ENCODE measurements at regions not wholly inside any gene's neighbourhood (a gene's known extent, or its start where the extent isn't known, plus 50 kb on each side); places are given as distances from the start of the nearest gene placed in this dataset.

- no peak for DNase-seq (ENCODE audit: low read depth)
- H3K4me3 ChIP-seq (ENCODE audit: low read depth, low read length): no peak overlapping the region
- no peak for TF ChIP-seq CTCF (IDR thresholded peaks at IDR 0.05; ENCODE audit: insufficient read depth, low read depth, low read length)
Measured at GRCh38 chr15:31497838-31498237, 171.2 kb downstream of the KLF13 start.

GRCh38 chr15:31498329-31498728, 171.7 kb downstream of the KLF13 start:
- H3K4me3 ChIP-seq (ENCODE audit: low read depth, low read length): no peak overlapping the region
- DNase-seq (ENCODE audit: low read depth): no peak
- no peak for TF ChIP-seq CTCF (IDR thresholded peaks at IDR 0.05; ENCODE audit: insufficient read depth, low read depth, low read length)

- no peak for TF ChIP-seq CTCF (IDR thresholded peaks at IDR 0.05; ENCODE audit: insufficient read depth, low read depth, low read length)
- no peak overlapping the region for H3K4me3 ChIP-seq (ENCODE audit: low read depth, low read length)
- no peak for DNase-seq (ENCODE audit: low read depth)
Measured at GRCh38 chr15:31498756-31499155, 172.1 kb downstream of the KLF13 start.

- no peak for DNase-seq (ENCODE audit: low read depth)
- no peak for TF ChIP-seq CTCF (IDR thresholded peaks at IDR 0.05; ENCODE audit: insufficient read depth, low read depth, low read length)
- H3K4me3 ChIP-seq (ENCODE audit: low read depth, low read length): no peak overlapping the region
Measured at GRCh38 chr15:31499236-31499952, 172.8 kb downstream of the KLF13 start.

GRCh38 chr15:31499953-31500765, 173.5 kb downstream of the KLF13 start:
- TF ChIP-seq CTCF (IDR thresholded peaks at IDR 0.05; ENCODE audit: insufficient read depth, low read depth, low read length): no peak
- no peak for DNase-seq (ENCODE audit: low read depth)
- H3K4me3 ChIP-seq (ENCODE audit: low read depth, low read length): no peak overlapping the region

- TF ChIP-seq CTCF (IDR thresholded peaks at IDR 0.05; ENCODE audit: insufficient read depth, low read depth, low read length): no peak
- DNase-seq (ENCODE audit: low read depth): no peak
- H3K4me3 ChIP-seq (ENCODE audit: low read depth, low read length): no peak overlapping the region
Measured at GRCh38 chr15:31500766-31501449, 174.3 kb downstream of the KLF13 start.

Data from fibroblast of villous mesenchyme (primary cell).